Osteocyte (in vitro differentiated cells): ENCODE measurements at regions not wholly inside any gene's neighbourhood (a gene's known extent, or its start where the extent isn't known, plus 50 kb on each side); places are given as distances from the start of the nearest gene placed in this dataset.

Experiments used
- DNase-seq: peaks from one replicate; pipeline ENCODE4 v3.0.0; 2021; ENCODE audit warnings: mixed read lengths; ENCODE audit not compliant: unreplicated experiment; ENCODE audit errors: extremely low spot score
- H3K27ac Mint-ChIP-seq: one replicate; pipeline ENCODE4 v1.8.0; 2021; ENCODE audit warnings: mild to moderate bottlenecking, mixed read lengths; ENCODE audit not compliant: unreplicated experiment
- H3K27me3 Mint-ChIP-seq: one replicate; pipeline ENCODE4 v1.8.0; 2021; ENCODE audit warnings: mixed read lengths; ENCODE audit not compliant: unreplicated experiment
- H3K36me3 Mint-ChIP-seq: one replicate; pipeline ENCODE4 v1.8.0; 2021; ENCODE audit warnings: mixed read lengths; ENCODE audit not compliant: unreplicated experiment
- H3K4me1 Mint-ChIP-seq: one replicate; pipeline ENCODE4 v1.8.0; 2021; ENCODE audit warnings: mixed read lengths; ENCODE audit not compliant: unreplicated experiment
- H3K4me3 Mint-ChIP-seq: one replicate; pipeline ENCODE4 v1.8.0; 2021; ENCODE audit warnings: mild to moderate bottlenecking, moderate library complexity, mixed read lengths; ENCODE audit not compliant: unreplicated experiment
- H3K9me3 Mint-ChIP-seq: one replicate; pipeline ENCODE4 v1.8.0; 2021; ENCODE audit warnings: mixed read lengths; ENCODE audit not compliant: unreplicated experiment
- CTCF ChIP-seq: fragments of 200-600 bp; sonication (generic); IDR thresholded peaks from 2 replicates; pipeline ENCODE4 v1.5.0; 2021; ENCODE audit warnings: antibody characterized with exemption, mild to moderate bottlenecking, moderate library complexity

GRCh38 chr16:51816929-51817328 is 665.9 kb upstream of the SALL1 start:
- Mint-ChIP-seq H3K27ac (no peak overlapping the region), H3K36me3 (no peaks in the 10 kb centered on the region), H3K4me3 (no peak overlapping the region), H3K27me3 (no peaks in the 10 kb centered on the region), H3K4me1 (no peaks in the 10 kb centered on the region), H3K9me3 (peaks cover 4% of the 10 kb centered on the region)
- DNase-seq: no peak
- no peak for TF ChIP-seq CTCF

- H3K36me3 Mint-ChIP-seq: no peaks in the 10 kb centered on the region
- DNase-seq: no peak
- H3K4me1 Mint-ChIP-seq: no peaks in the 10 kb centered on the region
- H3K27me3 Mint-ChIP-seq: no peaks in the 10 kb centered on the region
- H3K4me3 Mint-ChIP-seq: no peak overlapping the region
- no peak for TF ChIP-seq CTCF
- H3K9me3 Mint-ChIP-seq: peaks cover 4% of the 10 kb centered on the region
- no peak overlapping the region for H3K27ac Mint-ChIP-seq
Measured at GRCh38 chr16:51815523-51815922, 664.5 kb upstream of the SALL1 start.

- DNase-seq: no peak
- Mint-ChIP-seq H3K36me3 (no peaks in the 10 kb centered on the region), H3K4me3 (no peak overlapping the region), H3K27ac (no peak overlapping the region), H3K27me3 (no peaks in the 10 kb centered on the region), H3K9me3 (peaks cover 4% of the 10 kb centered on the region), H3K4me1 (no peaks in the 10 kb centered on the region)
- TF ChIP-seq CTCF: no peak
Measured at GRCh38 chr16:51814617-51815016, 663.5 kb upstream of the SALL1 start.

GRCh38 chr16:51813609-51814008 is 662.5 kb upstream of the SALL1 start:
- Mint-ChIP-seq H3K36me3 (no peaks in the 10 kb centered on the region), H3K4me3 (no peak overlapping the region), H3K4me1 (no peaks in the 10 kb centered on the region), H3K27me3 (no peaks in the 10 kb centered on the region), H3K27ac (no peak overlapping the region), H3K9me3 (peaks cover 4% of the 10 kb centered on the region)
- no peak for DNase-seq
- TF ChIP-seq CTCF: no peak

- Mint-ChIP-seq H3K4me3 (no peak overlapping the region), H3K9me3 (peaks cover 4% of the 10 kb centered on the region), H3K4me1 (no peaks in the 10 kb centered on the region), H3K27me3 (no peaks in the 10 kb centered on the region), H3K36me3 (no peaks in the 10 kb centered on the region), H3K27ac (no peak overlapping the region)
- no peak for DNase-seq
- TF ChIP-seq CTCF: no peak
Measured at GRCh38 chr16:51812945-51813344, 661.9 kb upstream of the SALL1 start.
